Central memory CD4-positive, alpha-beta T cell (primary cell): ENCODE measurements at regions not wholly inside any gene's neighbourhood (a gene's known extent, or its start where the extent isn't known, plus 50 kb on each side); places are given as distances from the start of the nearest gene placed in this dataset.
"Not testable (repeated sequence)": the region's sequence is repeated elsewhere in the genome, so short reads cannot be mapped to it uniquely, and the experiment has no call there.

ENCODE experiments used
- DNase-seq: peaks from one replicate; pipeline ENCODE4 v3.0.0; 2022

DNA sequence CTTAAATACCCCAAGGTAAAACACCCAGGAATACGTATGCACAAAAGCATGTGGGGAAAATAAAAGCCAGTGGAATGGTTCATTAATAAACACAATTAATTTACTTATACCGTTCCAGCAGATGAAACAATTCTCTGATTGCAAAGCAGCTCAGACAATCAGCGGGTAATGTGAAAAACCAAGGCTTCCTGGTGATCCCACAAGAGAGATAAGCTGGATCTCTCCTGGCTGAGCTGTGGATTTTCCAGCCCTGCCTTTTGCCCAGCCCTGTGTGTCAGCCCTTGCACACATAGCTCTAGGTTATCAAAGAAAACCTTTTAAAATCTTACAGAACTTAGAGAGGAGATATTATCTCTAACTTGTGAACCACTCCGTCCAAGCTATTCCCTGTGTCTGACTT lies 1010.7 kb upstream of the AUTS2 start:
- no peak for DNase-seq

GRCh38 chr7:68601826-68602225 lies 996.4 kb upstream of the AUTS2 start:
- no peak for DNase-seq

- DNase-seq, result no peak
Measured at GRCh38 chr7:68604541-68604940, 993.7 kb upstream of the AUTS2 start.

DNA sequence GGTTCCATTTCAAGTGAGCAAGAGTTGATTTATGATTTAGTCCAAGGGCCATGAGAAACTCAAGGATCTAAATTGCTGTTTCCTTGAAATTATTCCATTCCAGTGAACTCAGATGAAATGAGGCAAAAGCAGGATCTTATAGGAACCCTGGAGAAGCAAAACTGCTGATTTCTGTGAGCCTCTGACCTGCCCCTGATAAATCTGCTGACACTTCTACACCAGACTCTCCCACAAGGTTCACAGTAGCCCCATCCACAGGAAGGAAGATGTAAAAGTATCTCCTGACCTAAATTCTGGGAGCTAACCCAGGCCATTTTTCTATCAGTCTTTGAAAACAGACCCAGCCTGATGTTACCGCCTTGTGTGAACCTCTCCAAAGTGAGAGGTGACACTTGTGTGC lies 987.6 kb upstream of the AUTS2 start:
- no peak for DNase-seq

- no peak for DNase-seq
Measured at GRCh38 chr7:68613405-68613804, 984.9 kb upstream of the AUTS2 start.

DNA sequence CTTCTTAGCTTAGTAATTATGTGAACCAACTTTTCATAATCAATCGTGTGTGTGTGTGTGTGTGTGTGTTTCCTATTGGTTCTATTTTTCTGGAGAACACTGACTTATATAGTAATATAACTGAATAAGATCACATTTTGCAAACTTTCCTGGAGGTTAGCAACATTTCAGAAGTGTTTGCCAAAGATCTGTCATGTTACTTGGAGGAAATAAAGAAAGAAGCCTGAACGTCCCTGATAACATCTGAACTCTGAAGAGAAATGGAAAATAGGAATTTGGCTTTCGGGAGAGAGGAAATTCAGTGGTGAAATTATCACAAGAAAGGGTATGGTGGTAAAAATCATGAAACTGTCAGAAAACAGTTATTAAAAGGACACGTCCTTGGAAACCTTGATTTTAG lies 984.4 kb upstream of the AUTS2 start:
- no peak for DNase-seq

GRCh38 chr7:68619526-68619925 lies 978.7 kb upstream of the AUTS2 start:
- no peak for DNase-seq

DNA sequence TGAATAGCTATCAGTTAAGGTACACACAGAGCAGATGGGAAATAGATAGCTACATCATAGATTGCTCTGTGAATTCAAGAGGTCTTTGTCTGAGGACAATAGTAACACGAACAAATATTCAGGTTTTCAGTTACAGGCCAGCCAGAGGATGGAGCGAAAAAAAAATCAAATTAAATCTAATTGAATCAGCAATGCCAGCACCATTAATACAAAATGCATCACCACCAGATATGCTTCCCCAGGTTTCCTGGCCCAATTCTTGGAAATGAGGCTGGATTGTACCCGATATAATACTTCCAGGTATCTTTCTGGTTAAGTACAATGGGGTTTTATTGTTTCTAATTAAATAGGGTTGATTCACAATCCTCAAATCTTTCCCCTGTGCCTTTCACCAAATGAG lies 975.8 kb upstream of the AUTS2 start:
- DNase-seq, result no peak

DNA sequence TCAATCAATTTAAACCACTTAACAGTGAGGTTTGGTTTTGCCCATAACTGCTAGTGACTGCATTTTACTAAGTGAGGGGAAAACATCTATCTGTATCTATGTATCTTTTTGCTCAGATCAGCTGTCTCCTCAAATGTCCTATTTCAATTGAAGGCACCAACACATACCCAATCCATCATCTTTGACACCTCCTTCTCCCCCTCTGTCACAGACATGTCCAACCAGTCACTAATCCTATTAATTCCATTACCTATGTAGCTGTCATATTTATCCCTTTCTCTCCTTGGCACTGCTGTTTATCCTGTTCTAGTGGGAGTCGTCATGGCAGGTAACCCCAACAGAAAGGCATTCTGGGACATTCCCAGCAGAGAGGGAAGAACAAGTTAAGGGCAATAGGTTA lies 975.2 kb upstream of the AUTS2 start:
- DNase-seq, result no peak

DNA sequence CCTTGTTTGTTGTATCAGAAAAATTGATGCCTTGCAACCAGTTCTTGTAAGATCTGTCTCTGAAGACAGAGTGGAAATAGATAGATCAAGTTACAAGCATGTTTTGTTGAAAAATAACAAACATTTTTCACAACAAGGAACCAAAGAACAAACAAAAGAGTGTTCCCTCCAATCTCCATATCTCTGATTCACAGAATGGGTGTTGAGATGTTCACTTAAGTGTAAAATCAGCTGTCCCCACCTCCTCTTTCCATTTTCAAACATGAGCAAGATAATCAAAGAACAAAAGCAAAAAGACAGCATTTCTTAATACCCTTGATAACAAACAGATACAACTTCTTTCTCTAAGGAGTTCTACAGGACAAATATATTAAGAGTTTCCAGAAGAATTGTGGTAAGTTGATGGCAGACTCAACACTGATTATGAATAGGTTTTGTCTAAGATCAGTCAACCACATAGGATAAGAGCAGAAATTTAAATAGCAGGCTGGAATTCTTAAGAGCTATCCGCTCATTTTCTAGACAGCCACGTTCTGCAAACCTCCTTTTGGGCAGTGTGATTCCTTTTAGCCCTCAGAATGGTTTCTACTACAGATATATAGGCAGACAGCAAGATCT lies 970.9 kb upstream of the AUTS2 start:
- no peak for DNase-seq

DNA sequence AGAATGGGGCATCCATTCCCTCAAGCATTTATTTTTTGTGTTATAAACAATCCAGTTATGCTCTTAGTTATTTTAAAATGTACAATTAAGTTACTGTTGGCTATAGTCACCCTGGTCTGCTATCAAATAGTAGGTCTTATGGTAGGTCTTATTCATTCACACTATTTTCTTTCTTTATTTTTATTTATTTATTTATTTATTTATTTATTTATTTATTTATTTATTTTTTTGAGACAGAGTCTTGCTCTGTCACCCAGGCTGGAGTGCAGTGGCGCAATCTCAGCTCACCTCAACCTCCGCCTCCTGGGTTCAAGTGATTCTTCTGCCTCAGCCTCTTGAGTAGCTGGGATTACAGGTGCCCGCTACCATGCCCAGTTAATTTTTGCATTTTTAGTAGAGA lies 967.4 kb upstream of the AUTS2 start:
- DNase-seq, result not testable (repeated sequence)

DNA sequence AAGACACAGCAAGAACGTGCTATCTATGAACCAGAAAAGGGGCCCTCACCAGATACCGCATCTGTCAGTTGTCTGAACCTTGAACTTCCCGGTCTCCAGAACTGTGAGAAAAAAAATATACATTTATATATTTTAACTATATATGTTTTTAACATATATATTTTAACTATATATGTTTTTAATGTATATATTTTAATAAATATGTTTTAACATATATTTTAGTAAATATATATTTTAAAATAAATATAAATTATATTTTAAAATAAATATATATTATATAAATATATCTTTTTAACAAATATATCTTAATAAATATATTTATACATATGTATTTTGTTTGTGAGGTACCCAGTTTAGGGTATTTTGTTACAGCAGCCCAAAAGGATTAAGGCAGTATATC lies 958.2 kb upstream of the AUTS2 start:
- no peak for DNase-seq

- no peak for DNase-seq
Measured at GRCh38 chr7:68642727-68643126, 955.5 kb upstream of the AUTS2 start.

DNA sequence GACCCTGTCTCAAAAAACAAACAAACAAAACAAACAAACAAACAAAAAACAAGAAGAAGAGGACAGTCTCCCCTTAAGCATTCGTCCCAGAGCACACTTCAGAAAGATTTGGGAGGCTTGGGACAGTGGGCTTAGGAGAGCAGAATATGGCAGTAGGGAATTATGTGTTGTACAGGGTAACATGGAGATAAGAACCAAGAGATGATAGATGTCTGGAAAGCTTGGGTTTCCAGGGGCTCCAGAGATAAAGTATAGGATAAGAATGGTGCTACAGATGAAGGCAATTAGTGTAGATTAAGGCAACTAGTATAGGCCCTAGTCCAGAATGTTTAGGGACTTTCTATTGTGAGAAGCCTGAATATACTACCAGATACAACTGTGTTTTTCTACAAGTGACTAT lies 934.9 kb upstream of the AUTS2 start:
- DNase-seq, result no peak

DNA sequence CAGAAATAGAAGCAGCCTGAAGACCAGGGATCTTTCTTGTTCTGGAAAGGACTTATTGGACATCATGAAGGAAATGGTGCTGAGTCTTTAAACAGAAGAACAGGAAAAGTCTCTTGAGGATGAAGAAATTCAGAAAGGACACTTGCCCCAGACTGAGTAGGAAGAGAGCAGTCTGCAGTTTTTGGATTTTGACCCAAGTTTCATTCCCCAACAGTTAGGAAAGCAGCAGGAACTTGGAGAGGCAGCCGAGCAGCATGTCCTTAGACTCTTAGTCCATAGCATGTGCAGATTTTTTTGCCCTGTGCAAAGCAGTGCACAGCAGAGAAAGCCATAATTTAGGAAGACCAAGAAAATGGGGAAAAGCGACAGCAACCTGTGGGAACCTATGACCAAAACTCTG lies 927.2 kb upstream of the AUTS2 start:
- no peak for DNase-seq

DNA sequence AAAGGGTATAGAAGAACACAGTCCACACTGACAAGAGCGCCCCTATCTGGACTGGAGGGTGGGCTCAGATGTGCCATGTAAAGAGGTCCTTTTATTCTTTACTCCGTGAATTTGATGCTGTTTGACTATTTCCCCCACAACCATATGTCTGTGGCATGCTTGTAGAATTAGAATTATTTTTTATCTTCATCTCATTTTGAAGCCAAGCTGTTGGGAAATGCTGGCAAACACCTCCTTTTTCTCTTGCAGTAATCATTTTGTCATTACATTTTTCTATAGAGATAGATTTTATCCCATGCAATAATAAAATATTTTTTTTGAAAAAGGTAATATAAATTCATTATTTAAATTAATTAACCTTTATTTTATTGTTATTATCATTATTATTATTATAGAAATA lies 926.6 kb upstream of the AUTS2 start:
- DNase-seq, result no peak

DNA sequence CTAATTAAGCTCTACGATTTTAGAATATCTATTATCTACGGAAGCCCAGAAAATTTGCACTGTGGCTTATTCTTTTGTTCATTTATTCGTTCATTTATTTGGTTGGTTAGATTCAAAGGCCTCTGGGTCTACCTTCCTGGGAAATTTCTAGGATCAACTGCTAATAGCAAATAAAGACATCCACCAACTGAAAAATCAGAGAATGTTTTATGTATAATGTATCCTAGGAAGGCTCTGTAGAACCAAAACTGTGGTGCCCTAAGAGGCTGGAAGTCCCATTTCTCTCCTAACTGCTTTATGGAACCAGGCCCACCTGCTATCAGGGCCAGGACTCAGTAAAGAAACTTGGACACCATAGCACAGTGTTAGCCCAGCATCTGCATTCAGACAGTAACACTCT lies 923.4 kb upstream of the AUTS2 start:
- no peak for DNase-seq

- DNase-seq, result no peak
Measured at GRCh38 chr7:68676813-68677535, 921.3 kb upstream of the AUTS2 start.

DNA sequence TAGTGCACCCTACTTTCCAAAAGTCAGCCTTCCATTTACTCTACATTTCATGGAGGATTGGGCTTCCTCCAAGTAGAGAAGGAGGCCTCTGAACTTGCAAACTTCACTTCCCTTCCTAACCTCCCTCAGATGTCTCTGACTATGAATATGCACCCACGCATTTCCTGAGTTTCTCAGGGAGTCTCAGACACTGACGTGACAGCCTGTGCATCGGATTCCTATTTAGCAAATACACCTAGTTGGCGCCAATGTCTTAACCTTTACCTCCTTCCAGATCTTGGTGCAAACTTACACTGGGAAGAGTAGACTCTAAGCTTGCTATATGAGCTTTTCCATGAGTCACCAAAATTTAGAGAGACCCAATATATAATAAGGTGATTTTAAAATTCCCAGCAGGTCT lies 920.1 kb upstream of the AUTS2 start:
- DNase-seq, result no peak

GRCh38 chr7:68679459-68680234 lies 918.6 kb upstream of the AUTS2 start:
- no peak for DNase-seq

- DNase-seq, result no peak
Measured at GRCh38 chr7:68680235-68680872, 917.9 kb upstream of the AUTS2 start.

- no peak for DNase-seq
Measured at GRCh38 chr7:68682910-68683309, 915.4 kb upstream of the AUTS2 start.

DNA sequence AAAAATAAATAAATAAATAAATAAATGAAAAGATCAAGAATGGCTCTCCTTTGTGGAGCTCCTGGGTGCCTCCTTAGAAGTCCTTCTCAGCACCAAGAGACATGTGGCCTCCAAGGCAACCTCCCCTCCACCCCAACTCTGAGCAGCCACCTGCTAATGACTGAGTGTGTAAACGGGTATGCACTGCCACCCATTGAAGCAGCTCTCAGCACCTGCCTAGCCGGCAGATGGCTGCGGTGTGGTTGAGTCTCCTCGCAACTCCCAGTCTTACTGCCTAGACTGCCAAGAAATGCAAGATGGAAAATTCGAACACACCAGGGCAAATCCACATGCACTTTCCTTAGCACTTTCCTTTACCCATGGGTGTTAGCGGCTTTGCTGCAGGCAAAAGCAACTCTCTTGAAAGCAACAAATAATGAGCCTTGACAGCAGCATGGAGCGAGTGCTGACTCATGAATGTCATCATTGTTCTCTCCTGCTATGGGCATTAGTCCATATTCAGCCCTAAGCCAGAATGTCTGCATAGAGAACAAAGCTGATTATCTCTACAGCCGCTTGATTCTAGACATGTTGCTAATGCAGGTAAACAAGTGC lies 913.9 kb upstream of the AUTS2 start:
- no peak for DNase-seq
